HepG2 (cell line): ENCODE measurements at regions not wholly inside any gene's neighbourhood (a gene's known extent, or its start where the extent isn't known, plus 50 kb on each side); places are given as distances from the start of the nearest gene placed in this dataset.

Experiments
- ATAC-seq: fragments of 200-7000 bp; cut with Tn5 transposase; 3 replicates; pipeline ENCODE4 v1.9.1; 2020; ENCODE audit warnings: mild to moderate bottlenecking, moderate library complexity
- BruUV-seq: library from RNA; stranded (reverse); fragments of 400-500 nt; replicated peaks from 2 replicates; lab custom pipeline; 2021; lab: Mats Ljungman, UMichigan
- CTCF ChIA-PET: fragments of 300-600 bp; formaldehyde crosslinking; extraction: SDS; loops from one replicate; lab custom pipeline; 2021; ENCODE audit warnings: low total read pairs, inconsistent platforms, low intra/inter-chr PET ratio; lab: Yijun Ruan, JAX
- POLR2A ChIA-PET: fragments of 350-600 bp; sonication (Branson Sonifier 250); formaldehyde crosslinking; loops from one replicate; lab custom pipeline; 2020; ENCODE audit warnings: antibody characterized with exemption, inconsistent platforms; lab: Yijun Ruan, JAX
- DNase-seq: peaks from one replicate; pipeline ENCODE4 v3.0.0-alpha.2; 2015; ENCODE audit warnings: low spot score
- FAIRE-seq: peaks from 3 replicates; lab custom pipeline; 2011; peaks lifted over from hg19 to GRCh38; lab: Jason Lieb, UNC
- H2AFZ ChIP-seq: one replicate; pipeline ENCODE4 v1.6.1; 2011; ENCODE audit warnings: low read length, inconsistent platforms
- H3K27ac ChIP-seq: fragments of 300-600 bp; 3 replicates; pipeline ENCODE4 v1.8.0; 2011; ENCODE audit warnings: mixed run types, mild to moderate bottlenecking, mixed read lengths, low read length, inconsistent platforms; ENCODE audit not compliant: insufficient read depth; ENCODE audit errors: extremely low read length
- H3K27me3 ChIP-seq, 2 experiments: fragments of 200-600 bp in 1 of 2; 2 replicates in 1 of 2; 3 replicates in 1 of 2; pipeline versions ENCODE4 v1.6.0 to v1.8.0; 2011; ENCODE audit warnings: low read length in 2 of 2, mild to moderate bottlenecking in 2 of 2, moderate library complexity in 2 of 2, inconsistent platforms in 1 of 2; ENCODE audit not compliant: insufficient read depth in 2 of 2, control insufficient read depth in 1 of 2
- H3K36me3 ChIP-seq, 2 experiments: fragments of 200-600 bp in 1 of 2; replicated peaks in 1 of 2; 2 replicates in 1 of 2; 3 replicates in 1 of 2; pipeline versions ENCODE4 v1.5.1 to v1.8.0; 2011; ENCODE audit warnings: low read length in 2 of 2, inconsistent platforms in 1 of 2; ENCODE audit not compliant: insufficient read depth in 2 of 2, control insufficient read depth in 1 of 2
- H3K4me1 ChIP-seq: 2 replicates; pipeline ENCODE4 v1.5.1; 2012; ENCODE audit warnings: low read length, inconsistent platforms; ENCODE audit not compliant: insufficient read depth
- H3K4me2 ChIP-seq: 2 replicates; pipeline ENCODE4 v1.6.0; 2011; ENCODE audit warnings: low read depth, low read length, inconsistent platforms
- H3K4me3 ChIP-seq, 3 experiments: fragments of 200-600 bp in 1 of 3; sonication (generic), shearing (Covaris generic) in 1 of 3; replicated peaks in 1 of 3; 2 replicates each; pipeline ENCODE4 v1.5.1; 2011 to 2016; ENCODE audit warnings: low read length in 3 of 3, inconsistent platforms in 2 of 3, low read depth in 2 of 3, mild to moderate bottlenecking in 2 of 3, control low read depth in 1 of 3, mixed read lengths in 1 of 3; ENCODE audit not compliant: insufficient read depth in 1 of 3
- H3K79me2 ChIP-seq: one replicate; pipeline ENCODE4 v1.6.1; 2011; ENCODE audit warnings: low read length, inconsistent platforms; ENCODE audit not compliant: insufficient read depth
- H3K9ac ChIP-seq: 2 replicates; pipeline ENCODE4 v1.6.0; 2011; ENCODE audit warnings: mild to moderate bottlenecking, low read depth, low read length, inconsistent platforms; ENCODE audit not compliant: insufficient read depth
- H3K9me3 ChIP-seq: 2 replicates; pipeline ENCODE4 v1.5.1; 2012; ENCODE audit warnings: mild to moderate bottlenecking, low read length
- H4K20me1 ChIP-seq: 2 replicates; pipeline ENCODE4 v1.6.0; 2011; ENCODE audit warnings: inconsistent platforms, mild to moderate bottlenecking, low read length, moderate library complexity; ENCODE audit not compliant: insufficient read depth
- FOXP1 ChIP-seq, 2 experiments: fragments of 450-650 bp in 1 of 2; IDR thresholded peaks; 2 replicates each; pipeline ENCODE4 v1.6.1; 2017 to 2018; ENCODE audit warnings: antibody characterized with exemption in 1 of 2
- IRX3 ChIP-seq: sonication (generic); formaldehyde crosslinking; IDR thresholded peaks from 2 replicates; pipeline ENCODE4 v1.8.1; 2023; ENCODE audit warnings: mild to moderate bottlenecking, low read depth, missing genetic modification reagents, borderline replicate concordance
- JDP2 ChIP-seq: sonication (generic); formaldehyde crosslinking; IDR thresholded peaks from 2 replicates; pipeline ENCODE4 v1.8.1; 2022; ENCODE audit warnings: missing genetic modification reagents, borderline replicate concordance
- RARA ChIP-seq: IDR thresholded peaks from 2 replicates; pipeline ENCODE4 v1.6.1; 2016; ENCODE audit warnings: missing genetic modification reagents, missing compliant biosample characterization
- RARG ChIP-seq: sonication (generic); formaldehyde crosslinking; IDR thresholded peaks from 2 replicates; pipeline ENCODE4 v1.4.0; 2020; ENCODE audit warnings: low read depth, mild to moderate bottlenecking, missing genetic modification reagents
- U2AF2 ChIP-seq: fragments of 200-400 bp; formaldehyde crosslinking; IDR thresholded peaks from 2 replicates; pipeline ENCODE4 v1.6.1; 2017; ENCODE audit warnings: low read depth, mild to moderate bottlenecking, low read length
- ZNF274 ChIP-seq: sonication (generic); formaldehyde crosslinking; IDR thresholded peaks from 2 replicates; pipeline ENCODE4 v1.5.1; 2020; ENCODE audit warnings: mild to moderate bottlenecking, missing genetic modification reagents
- ZNF562 ChIP-seq: sonication (generic); formaldehyde crosslinking; IDR thresholded peaks from 2 replicates; pipeline ENCODE4 v1.8.0; 2022; ENCODE audit warnings: missing genetic modification reagents, borderline replicate concordance
- ZNF607 ChIP-seq: sonication (generic); formaldehyde crosslinking; IDR thresholded peaks from 2 replicates; pipeline ENCODE4 v1.5.1; 2020; ENCODE audit warnings: missing genetic modification reagents, mild to moderate bottlenecking, borderline replicate concordance
- ZNF777 ChIP-seq: sonication (generic); formaldehyde crosslinking; IDR thresholded peaks from 2 replicates; pipeline ENCODE4 v1.4.0; 2020; ENCODE audit warnings: missing genetic modification reagents
- WGBS: methylation state at CpG from one replicate; pipeline ENCODE4 v1.1.6; 2017; ENCODE audit warnings: low lambda C conversion rate; 5-methylcytosine and 5-hydroxymethylcytosine counted together
- in situ Hi-C: cut with HindIII; loops from 2 replicates; pipeline ENCODE4 v1.10.0; 2017; ENCODE audit warnings: low pct_unique_long_range_greater_than_20kb; ENCODE audit not compliant: extremely low pct_ligation_motif_present
- intact Hi-C: fragments of 100-400 bp; cut with micrococcal nuclease; formaldehyde crosslinking; loops from one replicate; pipeline ENCODE4 v1.10.0; 2022; ENCODE audit not compliant: unreplicated experiment
- TF ChIP-seq, protein P1 (sequence below): sonication (generic); formaldehyde crosslinking; IDR thresholded peaks from 2 replicates; pipeline ENCODE4 v1.4.0; 2020; ENCODE audit warnings: missing genetic modification reagents, borderline replicate concordance
- TF ChIP-seq, protein P2 (sequence below): sonication (generic); formaldehyde crosslinking; IDR thresholded peaks from 2 replicates; pipeline ENCODE4 v1.8.0; 2022; ENCODE audit warnings: missing genetic modification reagents, low read depth, mild to moderate bottlenecking, borderline replicate concordance

DNA sequence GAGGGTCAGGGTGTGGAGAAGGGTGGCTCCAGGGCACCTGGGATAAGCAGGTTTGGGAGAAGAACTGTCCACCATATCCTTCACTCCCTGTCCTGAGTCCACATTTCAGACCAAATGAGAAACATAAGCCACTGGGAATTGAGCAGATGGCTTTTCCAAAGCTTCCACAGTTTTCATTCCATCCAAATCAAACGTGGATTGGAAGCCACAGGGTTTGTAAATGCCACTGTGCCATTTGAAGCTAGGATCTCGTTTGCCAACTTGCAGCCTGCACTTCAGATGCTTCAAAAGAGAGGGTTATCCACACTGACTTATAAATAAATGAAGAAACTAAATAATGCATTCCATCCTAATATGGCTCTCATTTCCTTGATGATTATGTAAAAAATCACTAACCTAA, 81.5 kb downstream of the UQCRFS1 start (continued):
- TF ChIP-seq ZNF607 (CRISPR knock-in tag): no peak
- TF ChIP-seq U2AF2: no peak
- TF ChIP-seq ZNF562 (CRISPR knock-in tag): no peak
- no peak for TF ChIP-seq RARA (CRISPR knock-in tag)
- no peak for TF ChIP-seq ZNF777 (CRISPR knock-in tag)
- TF ChIP-seq, protein P1, sequence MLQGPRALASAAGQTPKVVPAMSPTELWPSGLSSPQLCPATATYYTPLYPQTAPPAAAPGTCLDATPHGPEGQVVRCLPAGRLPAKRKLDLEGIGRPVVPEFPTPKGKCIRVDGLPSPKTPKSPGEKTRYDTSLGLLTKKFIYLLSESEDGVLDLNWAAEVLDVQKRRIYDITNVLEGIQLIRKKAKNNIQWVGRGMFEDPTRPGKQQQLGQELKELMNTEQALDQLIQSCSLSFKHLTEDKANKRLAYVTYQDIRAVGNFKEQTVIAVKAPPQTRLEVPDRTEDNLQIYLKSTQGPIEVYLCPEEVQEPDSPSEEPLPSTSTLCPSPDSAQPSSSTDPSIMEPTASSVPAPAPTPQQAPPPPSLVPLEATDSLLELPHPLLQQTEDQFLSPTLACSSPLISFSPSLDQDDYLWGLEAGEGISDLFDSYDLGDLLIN (CRISPR knock-in tag): no peak
- no peak for TF ChIP-seq FOXP1 (IDR thresholded peaks at IDR 0.05)
- TF ChIP-seq FOXP1 (CRISPR knock-in tag; IDR thresholded peaks at IDR 0.05): no peak
- TF ChIP-seq IRX3 (CRISPR knock-in tag): no peak
- TF ChIP-seq JDP2 (CRISPR knock-in tag): no peak
- TF ChIP-seq, protein P2, sequence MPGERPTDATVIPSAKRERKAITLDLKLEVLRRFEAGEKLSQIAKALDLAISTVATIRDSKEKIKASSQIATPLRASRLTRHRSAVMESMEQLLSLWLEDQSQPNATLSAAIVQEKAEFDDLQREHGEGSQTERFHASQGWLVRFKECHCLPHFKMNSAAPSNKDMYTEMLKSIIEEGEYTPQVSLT (CRISPR knock-in tag): no peak

DNA sequence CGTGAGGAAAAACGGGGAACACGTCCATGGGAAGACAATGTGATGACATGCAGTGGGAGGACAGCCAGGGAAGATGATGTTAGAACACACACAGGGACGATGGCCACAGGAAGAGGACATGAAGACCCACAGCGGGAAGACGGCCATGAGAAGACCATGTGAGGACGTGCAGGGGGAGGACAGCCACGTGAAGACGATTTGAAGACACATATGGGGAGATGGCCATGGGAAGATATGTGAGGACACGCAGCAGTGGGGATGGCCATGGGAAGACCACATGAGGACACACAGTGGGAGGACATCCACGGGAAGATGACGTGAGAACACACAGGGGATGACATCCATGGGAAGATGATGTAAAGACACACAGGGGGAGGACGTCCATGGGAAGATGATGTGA, 83.8 kb downstream of the UQCRFS1 start:
- Histone ChIP-seq H3K36me3 (no peaks in the 10 kb centered on the region), H3K9me3 (peaks cover 85% of the 10 kb centered on the region), H2AFZ (no peak overlapping the region), H3K9ac (no peak overlapping the region), H3K79me2 (no peaks in the 10 kb centered on the region), H3K27me3 (no peaks in the 10 kb centered on the region; a peak in 1 of 5 replicates), H3K4me2 (no peak overlapping the region), H3K27ac (no peak overlapping the region), H3K4me3 (no peak overlapping the region), H4K20me1 (no peaks in the 10 kb centered on the region), H3K4me1 (no peaks in the 10 kb centered on the region)
- 5% methylated on average over 13 of the region's 13 CpGs for WGBS
- no peak for FAIRE-seq
- in situ Hi-C loops (no loop called here), intact Hi-C loops (no loop called here)
- ChIA-PET CTCF (no interaction called here), POLR2A (no interaction called here)
- TF ChIP-seq ZNF274: no peak
- no peak for TF ChIP-seq RARG (CRISPR knock-in tag)
- no TSS peak for BruUV-seq
- no peak for DNase-seq
- no peak for ATAC-seq
